ENCODE measurements at regions not wholly inside any gene's neighbourhood (a gene's known extent, or its start where the extent isn't known, plus 50 kb on each side); places are given as distances from the start of the nearest gene placed in this dataset.
A peak's percentile ranks its signal among the peaks of the same experiment; 100 is the strongest.
"Not testable (repeated sequence)": the region's sequence is repeated elsewhere in the genome, so short reads cannot be mapped to it uniquely, and the experiment has no call there.

GRCh38 chr22:25390297-25391240, 171.1 kb downstream of the CRYBB2 start:
- peaks cover 4% of the 10 kb centered on the region for H3K4me1 ChIP-seq (ENCODE audit: insufficient read depth, insufficient read length)
- H3K4me3 ChIP-seq (ENCODE audit: insufficient read length, low read depth), result no peak overlapping the region
- DNase-seq (ENCODE audit: low read depth, low spot score), result no peak
- H3K36me3 ChIP-seq (ENCODE audit: insufficient read depth, insufficient read length, low read length), result no peaks in the 10 kb centered on the region
- no peaks in the 10 kb centered on the region for H3K9me3 ChIP-seq (ENCODE audit: insufficient read depth, low read length)
- no peaks in the 10 kb centered on the region for H3K27me3 ChIP-seq (ENCODE audit: insufficient read depth, insufficient read length)
- peak overlapping the region; percentile 4 for H3K9ac ChIP-seq (ENCODE audit: insufficient read length, low read depth)
- no peak for TF ChIP-seq YY1 (IDR thresholded peaks at IDR 0.05; ENCODE audit: insufficient read depth, insufficient read length)

GRCh38 chr22:25392584-25392983, 171.9 kb upstream of the GRK3 start:
- no peak for DNase-seq (ENCODE audit: low read depth, low spot score)
- TF ChIP-seq SUZ12 (IDR thresholded peaks at IDR 0.05; ENCODE audit: extremely low read depth, insufficient read depth, insufficient read length) (no peak), YY1 (IDR thresholded peaks at IDR 0.05; ENCODE audit: insufficient read depth, insufficient read length) (no peak), ZNF274 (IDR thresholded peaks at IDR 0.05; ENCODE audit: low read depth, low read length) (no peak)
- Histone ChIP-seq H3K4me3 (ENCODE audit: insufficient read length, low read depth) (no peak overlapping the region), H3K9me3 (ENCODE audit: insufficient read depth, low read length) (no peaks in the 10 kb centered on the region), H3K36me3 (ENCODE audit: insufficient read depth, insufficient read length, low read length) (no peaks in the 10 kb centered on the region), H3K9ac (ENCODE audit: insufficient read length, low read depth) (no peak overlapping the region), H3K4me1 (ENCODE audit: insufficient read depth, insufficient read length) (peaks cover 4% of the 10 kb centered on the region), H3K27me3 (ENCODE audit: insufficient read depth, insufficient read length) (no peaks in the 10 kb centered on the region)

GRCh38 chr22:25393121-25393805, 171.2 kb upstream of the GRK3 start:
- no peaks in the 10 kb centered on the region for H3K9me3 ChIP-seq (ENCODE audit: insufficient read depth, low read length)
- H3K9ac ChIP-seq (ENCODE audit: insufficient read length, low read depth), result no peak overlapping the region
- no peak for TF ChIP-seq YY1 (IDR thresholded peaks at IDR 0.05; ENCODE audit: insufficient read depth, insufficient read length)
- no peak for TF ChIP-seq SUZ12 (IDR thresholded peaks at IDR 0.05; ENCODE audit: extremely low read depth, insufficient read depth, insufficient read length)
- TF ChIP-seq ZNF274 (IDR thresholded peaks at IDR 0.05; ENCODE audit: low read depth, low read length), result no peak
- H3K27me3 ChIP-seq (ENCODE audit: insufficient read depth, insufficient read length), result no peaks in the 10 kb centered on the region
- H3K36me3 ChIP-seq (ENCODE audit: insufficient read depth, insufficient read length, low read length), result no peaks in the 10 kb centered on the region
- no peak overlapping the region for H3K4me3 ChIP-seq (ENCODE audit: insufficient read length, low read depth)
- no peak for DNase-seq (ENCODE audit: low read depth, low spot score)
- peaks cover 4% of the 10 kb centered on the region for H3K4me1 ChIP-seq (ENCODE audit: insufficient read depth, insufficient read length)

DNA sequence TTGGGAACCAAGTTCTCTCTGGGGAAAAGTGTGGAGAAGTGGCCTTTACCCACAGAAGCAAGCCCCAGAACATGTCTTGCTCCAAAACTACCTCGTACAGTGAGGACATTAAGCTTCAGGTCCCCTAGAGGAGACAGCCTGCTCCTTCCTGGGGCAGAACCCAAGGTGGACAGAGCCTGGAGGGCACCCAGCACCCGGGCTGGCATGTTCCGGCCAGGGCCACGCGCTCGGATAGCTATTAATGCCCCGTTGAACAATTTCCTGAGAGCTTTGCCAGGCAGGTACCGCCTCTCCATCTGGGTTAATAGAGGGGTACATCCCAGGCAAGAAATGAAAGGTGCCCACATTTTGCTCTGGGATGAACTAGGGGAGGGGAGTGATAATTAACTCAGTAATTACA, 169.0 kb upstream of the GRK3 start:
- Histone ChIP-seq H3K36me3 (ENCODE audit: insufficient read depth, insufficient read length, low read length) (no peaks in the 10 kb centered on the region), H3K4me1 (ENCODE audit: insufficient read depth, insufficient read length) (no peaks in the 10 kb centered on the region), H3K9ac (ENCODE audit: insufficient read length, low read depth) (no peak overlapping the region), H3K27me3 (ENCODE audit: insufficient read depth, insufficient read length) (no peaks in the 10 kb centered on the region), H3K4me3 (ENCODE audit: insufficient read length, low read depth) (no peak overlapping the region), H3K9me3 (ENCODE audit: insufficient read depth, low read length) (no peaks in the 10 kb centered on the region)
- TF ChIP-seq YY1 (IDR thresholded peaks at IDR 0.05; ENCODE audit: insufficient read depth, insufficient read length), result no peak
- no peak for TF ChIP-seq ZNF274 (IDR thresholded peaks at IDR 0.05; ENCODE audit: low read depth, low read length)
- no peak for TF ChIP-seq SUZ12 (IDR thresholded peaks at IDR 0.05; ENCODE audit: extremely low read depth, insufficient read depth, insufficient read length)
- DNase-seq (ENCODE audit: low read depth, low spot score), result no peak

- Histone ChIP-seq H3K9me3 (ENCODE audit: insufficient read depth, low read length) (no peaks in the 10 kb centered on the region), H3K4me1 (ENCODE audit: insufficient read depth, insufficient read length) (peaks cover 3% of the 10 kb centered on the region), H3K9ac (ENCODE audit: insufficient read length, low read depth) (no peak overlapping the region), H3K36me3 (ENCODE audit: insufficient read depth, insufficient read length, low read length) (no peaks in the 10 kb centered on the region), H3K4me3 (ENCODE audit: insufficient read length, low read depth) (no peak overlapping the region), H3K27me3 (ENCODE audit: insufficient read depth, insufficient read length) (no peaks in the 10 kb centered on the region)
- no peak for DNase-seq (ENCODE audit: low read depth, low spot score)
- no peak for TF ChIP-seq YY1 (IDR thresholded peaks at IDR 0.05; ENCODE audit: insufficient read depth, insufficient read length)
- no peak for TF ChIP-seq SUZ12 (IDR thresholded peaks at IDR 0.05; ENCODE audit: extremely low read depth, insufficient read depth, insufficient read length)
- no peak for TF ChIP-seq ZNF274 (IDR thresholded peaks at IDR 0.05; ENCODE audit: low read depth, low read length)
Measured at GRCh38 chr22:25395915-25396314, 168.6 kb upstream of the GRK3 start.

GRCh38 chr22:25396615-25397200, 167.8 kb upstream of the GRK3 start:
- Histone ChIP-seq H3K9me3 (ENCODE audit: insufficient read depth, low read length) (no peaks in the 10 kb centered on the region), H3K4me3 (ENCODE audit: insufficient read length, low read depth) (no peak overlapping the region), H3K27me3 (ENCODE audit: insufficient read depth, insufficient read length) (no peaks in the 10 kb centered on the region), H3K36me3 (ENCODE audit: insufficient read depth, insufficient read length, low read length) (no peaks in the 10 kb centered on the region), H3K4me1 (ENCODE audit: insufficient read depth, insufficient read length) (peaks cover 5% of the 10 kb centered on the region), H3K9ac (ENCODE audit: insufficient read length, low read depth) (no peak overlapping the region)
- no peak for DNase-seq (ENCODE audit: low read depth, low spot score)
- no peak for TF ChIP-seq YY1 (IDR thresholded peaks at IDR 0.05; ENCODE audit: insufficient read depth, insufficient read length)
- no peak for TF ChIP-seq SUZ12 (IDR thresholded peaks at IDR 0.05; ENCODE audit: extremely low read depth, insufficient read depth, insufficient read length)
- no peak for TF ChIP-seq ZNF274 (IDR thresholded peaks at IDR 0.05; ENCODE audit: low read depth, low read length)

DNA sequence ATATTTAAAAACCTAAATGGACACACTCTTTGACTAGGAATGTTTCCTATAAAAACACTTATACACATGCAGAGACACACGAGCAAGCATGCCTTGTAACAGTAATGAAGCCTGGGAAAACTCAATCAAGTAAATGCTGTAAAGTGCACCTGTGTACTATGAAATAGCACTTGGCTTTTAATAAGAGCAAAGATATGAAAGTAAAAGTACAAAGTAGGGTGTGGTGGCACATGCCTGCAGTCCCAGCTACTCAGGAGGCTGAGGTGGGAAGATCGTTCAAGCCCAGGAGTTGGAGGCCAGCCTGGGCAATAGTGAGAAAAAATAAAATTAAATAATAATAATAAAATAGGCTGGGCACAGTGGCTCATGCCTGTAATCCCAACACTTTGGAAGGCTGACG, 166.9 kb upstream of the GRK3 start:
- no peak overlapping the region for H3K4me3 ChIP-seq (ENCODE audit: insufficient read length, low read depth)
- DNase-seq (ENCODE audit: low read depth, low spot score), result no peak
- H3K4me1 ChIP-seq (ENCODE audit: insufficient read depth, insufficient read length), result peaks cover 9% of the 10 kb centered on the region
- H3K9ac ChIP-seq (ENCODE audit: insufficient read length, low read depth), result no peak overlapping the region
- H3K9me3 ChIP-seq (ENCODE audit: insufficient read depth, low read length), result no peaks in the 10 kb centered on the region
- H3K36me3 ChIP-seq (ENCODE audit: insufficient read depth, insufficient read length, low read length), result no peaks in the 10 kb centered on the region
- no peak for TF ChIP-seq YY1 (IDR thresholded peaks at IDR 0.05; ENCODE audit: insufficient read depth, insufficient read length)
- no peak for TF ChIP-seq SUZ12 (IDR thresholded peaks at IDR 0.05; ENCODE audit: extremely low read depth, insufficient read depth, insufficient read length)
- TF ChIP-seq ZNF274 (IDR thresholded peaks at IDR 0.05; ENCODE audit: low read depth, low read length), result no peak
- H3K27me3 ChIP-seq (ENCODE audit: insufficient read depth, insufficient read length), result no peaks in the 10 kb centered on the region

DNA sequence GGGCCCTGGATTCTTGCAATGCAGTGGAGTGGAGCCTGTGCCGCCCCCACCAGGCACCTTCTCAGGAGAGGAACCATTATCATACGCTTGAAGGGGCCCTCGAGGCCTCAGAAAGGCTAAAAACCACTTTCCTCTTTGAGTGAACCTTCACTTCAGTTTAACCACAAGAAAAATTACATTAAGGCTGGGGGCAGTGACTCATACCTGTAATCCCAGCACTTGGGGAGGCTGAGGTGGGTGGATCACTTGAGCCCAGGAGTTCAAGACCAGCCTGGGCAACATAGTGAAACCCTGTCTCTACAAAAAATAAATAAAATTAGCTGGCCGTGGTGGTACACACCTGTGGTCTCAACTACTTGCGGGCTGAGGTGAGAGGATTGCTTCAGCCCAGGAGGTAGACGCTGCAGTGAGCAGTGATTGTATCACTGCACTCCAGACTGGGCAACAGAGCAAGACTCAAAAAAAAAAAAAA, 165.8 kb upstream of the GRK3 start:
- not testable (repeated sequence) for H3K4me3 ChIP-seq (ENCODE audit: insufficient read length, low read depth); H3K36me3 ChIP-seq (ENCODE audit: insufficient read depth, insufficient read length, low read length); H3K9me3 ChIP-seq (ENCODE audit: insufficient read depth, low read length); H3K9ac ChIP-seq (ENCODE audit: insufficient read length, low read depth); H3K4me1 ChIP-seq (ENCODE audit: insufficient read depth, insufficient read length); DNase-seq (ENCODE audit: low read depth, low spot score); H3K27me3 ChIP-seq (ENCODE audit: insufficient read depth, insufficient read length)

All from NT2/D1 (cell line).